ENCODE measurements at regions not wholly inside any gene's neighbourhood (a gene's known extent, or its start where the extent isn't known, plus 50 kb on each side); places are given as distances from the start of the nearest gene placed in this dataset.

- DNase-seq (ENCODE audit: low read depth), result peak; percentile 14
- H3K4me3 ChIP-seq (replicated peaks; ENCODE audit: low read depth, low read length), result no peak overlapping the region
- TF ChIP-seq, protein P1, sequence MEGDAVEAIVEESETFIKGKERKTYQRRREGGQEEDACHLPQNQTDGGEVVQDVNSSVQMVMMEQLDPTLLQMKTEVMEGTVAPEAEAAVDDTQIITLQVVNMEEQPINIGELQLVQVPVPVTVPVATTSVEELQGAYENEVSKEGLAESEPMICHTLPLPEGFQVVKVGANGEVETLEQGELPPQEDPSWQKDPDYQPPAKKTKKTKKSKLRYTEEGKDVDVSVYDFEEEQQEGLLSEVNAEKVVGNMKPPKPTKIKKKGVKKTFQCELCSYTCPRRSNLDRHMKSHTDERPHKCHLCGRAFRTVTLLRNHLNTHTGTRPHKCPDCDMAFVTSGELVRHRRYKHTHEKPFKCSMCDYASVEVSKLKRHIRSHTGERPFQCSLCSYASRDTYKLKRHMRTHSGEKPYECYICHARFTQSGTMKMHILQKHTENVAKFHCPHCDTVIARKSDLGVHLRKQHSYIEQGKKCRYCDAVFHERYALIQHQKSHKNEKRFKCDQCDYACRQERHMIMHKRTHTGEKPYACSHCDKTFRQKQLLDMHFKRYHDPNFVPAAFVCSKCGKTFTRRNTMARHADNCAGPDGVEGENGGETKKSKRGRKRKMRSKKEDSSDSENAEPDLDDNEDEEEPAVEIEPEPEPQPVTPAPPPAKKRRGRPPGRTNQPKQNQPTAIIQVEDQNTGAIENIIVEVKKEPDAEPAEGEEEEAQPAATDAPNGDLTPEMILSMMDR (IDR thresholded peaks at IDR 0.05; ENCODE audit: low read length, missing control alignments), result no peak
These were observed 1141.1 kb upstream of the ACO1 start for GRCh38 chr9:31243386-31243785.

DNA sequence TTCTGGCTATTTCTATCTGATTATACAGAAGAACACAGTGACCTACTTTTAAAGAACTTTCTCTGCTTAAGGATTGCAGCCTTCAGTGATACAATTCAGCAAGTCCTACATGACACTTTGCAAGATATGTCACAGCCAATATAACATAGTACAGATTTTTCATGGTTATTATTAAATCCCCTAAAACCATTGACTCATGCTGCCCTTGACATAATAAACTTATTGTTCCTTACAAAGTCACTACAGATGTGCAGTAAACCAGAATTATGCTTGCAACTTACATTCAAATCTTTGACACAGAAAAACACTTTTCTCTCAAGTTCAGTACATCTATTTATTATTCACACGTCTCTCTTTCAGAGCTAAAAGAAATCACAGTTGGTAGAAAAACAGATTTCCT, 1136.3 kb upstream of the ACO1 start:
- H3K4me3 ChIP-seq (replicated peaks; ENCODE audit: low read depth, low read length), result no peak overlapping the region
- DNase-seq (ENCODE audit: low read depth), result no peak
- TF ChIP-seq, protein P1 (IDR thresholded peaks at IDR 0.05; ENCODE audit: low read length, missing control alignments), result no peak

DNA sequence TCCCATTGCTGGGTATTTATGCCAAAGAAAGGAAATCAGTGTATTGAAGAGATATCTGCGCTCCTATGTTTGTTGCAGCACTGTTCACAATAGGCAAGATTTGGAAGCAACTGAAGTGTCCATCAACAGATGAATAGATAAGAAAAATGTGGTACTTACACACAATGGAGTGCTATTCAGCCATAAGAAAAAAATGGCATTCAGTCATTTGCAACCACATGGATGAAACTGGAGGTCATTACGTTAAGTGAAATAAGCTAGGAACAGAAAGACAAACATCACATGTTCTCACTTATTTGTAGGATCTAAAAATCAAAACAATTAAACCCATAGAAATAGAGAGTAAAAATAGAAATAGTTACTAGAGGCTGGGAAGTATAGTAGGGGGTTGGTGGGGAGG, 1133.1 kb upstream of the ACO1 start:
- TF ChIP-seq, protein P1 (IDR thresholded peaks at IDR 0.05; ENCODE audit: low read length, missing control alignments), result no peak
- no peak overlapping the region for H3K4me3 ChIP-seq (replicated peaks; ENCODE audit: low read depth, low read length)
- no peak for DNase-seq (ENCODE audit: low read depth)

GRCh38 chr9:31253800-31254762, 1130.4 kb upstream of the ACO1 start:
- TF ChIP-seq, protein P1 (IDR thresholded peaks at IDR 0.05; ENCODE audit: low read length, missing control alignments), result no peak
- H3K4me3 ChIP-seq (replicated peaks; ENCODE audit: low read depth, low read length), result no peak overlapping the region
- no peak for DNase-seq (ENCODE audit: low read depth)

GRCh38 chr9:31255211-31255610, 1129.2 kb upstream of the ACO1 start:
- TF ChIP-seq, protein P1 (IDR thresholded peaks at IDR 0.05; ENCODE audit: low read length, missing control alignments), result no peak
- DNase-seq (ENCODE audit: low read depth), result no peak
- no peak overlapping the region for H3K4me3 ChIP-seq (replicated peaks; ENCODE audit: low read depth, low read length)

DNA sequence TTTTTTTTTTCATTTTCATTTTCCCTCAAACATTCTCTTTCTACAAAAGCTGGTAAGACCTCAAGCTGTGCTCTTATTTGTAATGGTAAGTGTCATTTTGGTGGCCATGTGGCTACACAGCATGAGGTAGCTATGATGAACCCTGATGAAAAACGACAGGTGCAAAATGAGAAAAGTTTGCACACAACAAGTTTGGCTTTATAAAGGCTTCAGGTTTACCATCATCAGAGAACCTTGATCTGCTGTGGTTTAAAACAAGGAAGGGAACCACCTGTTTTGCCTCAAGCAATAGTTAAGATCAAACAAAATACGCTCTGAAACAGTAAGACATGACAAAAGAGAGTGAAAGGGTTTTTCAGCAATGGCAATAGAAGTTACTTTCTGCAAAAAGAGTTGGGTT, 1124.6 kb upstream of the ACO1 start:
- TF ChIP-seq, protein P1 (IDR thresholded peaks at IDR 0.05; ENCODE audit: low read length, missing control alignments), result no peak
- no peak for DNase-seq (ENCODE audit: low read depth)
- no peak overlapping the region for H3K4me3 ChIP-seq (replicated peaks; ENCODE audit: low read depth, low read length)

Measured in fibroblast of pulmonary artery (primary cell).